OCI-LY3 (cell line): ENCODE measurements at regions not wholly inside any gene's neighbourhood (a gene's known extent, or its start where the extent isn't known, plus 50 kb on each side); places are given as distances from the start of the nearest gene placed in this dataset.

Experiments
- EZH2phosphoT487 ChIP-seq: fragments of 200-600 bp; shearing (Covaris generic); IDR thresholded peaks from 2 replicates; pipeline ENCODE4 v1.6.1; 2018; ENCODE audit warnings: antibody characterized with exemption, mixed run types, low read depth
- TF ChIP-seq, protein P1 (sequence below): fragments of 200-600, 300-600 bp; sonication (generic); IDR thresholded peaks from 2 replicates; pipeline ENCODE4 v1.5.1; 2014; ENCODE audit warnings: antibody characterized with exemption, low read length, low read depth

DNA sequence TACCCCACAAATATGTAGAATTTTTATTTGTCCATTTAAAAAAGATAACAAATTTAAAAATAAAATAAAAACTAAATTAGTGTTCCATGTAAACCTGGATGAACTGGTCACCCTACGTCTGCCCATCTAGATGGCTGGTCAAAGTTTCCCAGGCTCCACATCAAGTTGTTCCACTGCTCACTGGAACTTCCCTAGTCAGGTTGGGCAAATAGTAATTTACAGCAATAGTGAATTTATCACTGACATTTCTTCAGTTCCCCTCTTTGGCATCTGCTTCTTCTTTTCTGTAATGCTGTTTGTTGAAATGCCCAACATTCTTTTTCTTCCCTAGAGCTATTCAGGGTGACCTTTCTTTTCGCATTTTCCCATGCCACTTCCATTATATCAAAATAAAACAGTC lies 272.7 kb upstream of the BTG1 start:
- TF ChIP-seq, protein P1, sequence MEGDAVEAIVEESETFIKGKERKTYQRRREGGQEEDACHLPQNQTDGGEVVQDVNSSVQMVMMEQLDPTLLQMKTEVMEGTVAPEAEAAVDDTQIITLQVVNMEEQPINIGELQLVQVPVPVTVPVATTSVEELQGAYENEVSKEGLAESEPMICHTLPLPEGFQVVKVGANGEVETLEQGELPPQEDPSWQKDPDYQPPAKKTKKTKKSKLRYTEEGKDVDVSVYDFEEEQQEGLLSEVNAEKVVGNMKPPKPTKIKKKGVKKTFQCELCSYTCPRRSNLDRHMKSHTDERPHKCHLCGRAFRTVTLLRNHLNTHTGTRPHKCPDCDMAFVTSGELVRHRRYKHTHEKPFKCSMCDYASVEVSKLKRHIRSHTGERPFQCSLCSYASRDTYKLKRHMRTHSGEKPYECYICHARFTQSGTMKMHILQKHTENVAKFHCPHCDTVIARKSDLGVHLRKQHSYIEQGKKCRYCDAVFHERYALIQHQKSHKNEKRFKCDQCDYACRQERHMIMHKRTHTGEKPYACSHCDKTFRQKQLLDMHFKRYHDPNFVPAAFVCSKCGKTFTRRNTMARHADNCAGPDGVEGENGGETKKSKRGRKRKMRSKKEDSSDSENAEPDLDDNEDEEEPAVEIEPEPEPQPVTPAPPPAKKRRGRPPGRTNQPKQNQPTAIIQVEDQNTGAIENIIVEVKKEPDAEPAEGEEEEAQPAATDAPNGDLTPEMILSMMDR, result no peak
- no peak for TF ChIP-seq EZH2phosphoT487
